HepG2 (cell line): ENCODE measurements at regions not wholly inside any gene's neighbourhood (a gene's known extent, or its start where the extent isn't known, plus 50 kb on each side); places are given as distances from the start of the nearest gene placed in this dataset.

Source experiments
- ATAC-seq: fragments of 200-7000 bp; cut with Tn5 transposase; 3 replicates; pipeline ENCODE4 v1.9.1; 2020; ENCODE audit warnings: mild to moderate bottlenecking, moderate library complexity
- BruUV-seq: library from RNA; stranded (reverse); fragments of 400-500 nt; replicated peaks from 2 replicates; lab custom pipeline; 2021; lab: Mats Ljungman, UMichigan
- CTCF ChIA-PET: fragments of 300-600 bp; formaldehyde crosslinking; extraction: SDS; loops from one replicate; lab custom pipeline; 2021; ENCODE audit warnings: low total read pairs, inconsistent platforms, low intra/inter-chr PET ratio; lab: Yijun Ruan, JAX
- POLR2A ChIA-PET: fragments of 350-600 bp; sonication (Branson Sonifier 250); formaldehyde crosslinking; loops from one replicate; lab custom pipeline; 2020; ENCODE audit warnings: antibody characterized with exemption, inconsistent platforms; lab: Yijun Ruan, JAX
- DNase-seq: peaks from one replicate; pipeline ENCODE4 v3.0.0-alpha.2; 2015; ENCODE audit warnings: low spot score
- FAIRE-seq: peaks from 3 replicates; lab custom pipeline; 2011; peaks lifted over from hg19 to GRCh38; lab: Jason Lieb, UNC
- H2AFZ ChIP-seq: one replicate; pipeline ENCODE4 v1.6.1; 2011; ENCODE audit warnings: low read length, inconsistent platforms
- H3K27ac ChIP-seq: fragments of 300-600 bp; 3 replicates; pipeline ENCODE4 v1.8.0; 2011; ENCODE audit warnings: mixed run types, mild to moderate bottlenecking, mixed read lengths, low read length, inconsistent platforms; ENCODE audit not compliant: insufficient read depth; ENCODE audit errors: extremely low read length
- H3K27me3 ChIP-seq, 2 experiments: fragments of 200-600 bp in 1 of 2; 2 replicates in 1 of 2; 3 replicates in 1 of 2; pipeline versions ENCODE4 v1.6.0 to v1.8.0; 2011; ENCODE audit warnings: low read length in 2 of 2, mild to moderate bottlenecking in 2 of 2, moderate library complexity in 2 of 2, inconsistent platforms in 1 of 2; ENCODE audit not compliant: insufficient read depth in 2 of 2, control insufficient read depth in 1 of 2
- H3K36me3 ChIP-seq, 2 experiments: fragments of 200-600 bp in 1 of 2; replicated peaks in 1 of 2; 2 replicates in 1 of 2; 3 replicates in 1 of 2; pipeline versions ENCODE4 v1.5.1 to v1.8.0; 2011; ENCODE audit warnings: low read length in 2 of 2, inconsistent platforms in 1 of 2; ENCODE audit not compliant: insufficient read depth in 2 of 2, control insufficient read depth in 1 of 2
- H3K4me1 ChIP-seq: 2 replicates; pipeline ENCODE4 v1.5.1; 2012; ENCODE audit warnings: low read length, inconsistent platforms; ENCODE audit not compliant: insufficient read depth
- H3K4me2 ChIP-seq: 2 replicates; pipeline ENCODE4 v1.6.0; 2011; ENCODE audit warnings: low read depth, low read length, inconsistent platforms
- H3K4me3 ChIP-seq, 3 experiments: fragments of 200-600 bp in 1 of 3; sonication (generic), shearing (Covaris generic) in 1 of 3; replicated peaks in 1 of 3; 2 replicates each; pipeline ENCODE4 v1.5.1; 2011 to 2016; ENCODE audit warnings: low read length in 3 of 3, inconsistent platforms in 2 of 3, low read depth in 2 of 3, mild to moderate bottlenecking in 2 of 3, control low read depth in 1 of 3, mixed read lengths in 1 of 3; ENCODE audit not compliant: insufficient read depth in 1 of 3
- H3K79me2 ChIP-seq: one replicate; pipeline ENCODE4 v1.6.1; 2011; ENCODE audit warnings: low read length, inconsistent platforms; ENCODE audit not compliant: insufficient read depth
- H3K9ac ChIP-seq: 2 replicates; pipeline ENCODE4 v1.6.0; 2011; ENCODE audit warnings: mild to moderate bottlenecking, low read depth, low read length, inconsistent platforms; ENCODE audit not compliant: insufficient read depth
- H3K9me3 ChIP-seq: 2 replicates; pipeline ENCODE4 v1.5.1; 2012; ENCODE audit warnings: mild to moderate bottlenecking, low read length
- H4K20me1 ChIP-seq: 2 replicates; pipeline ENCODE4 v1.6.0; 2011; ENCODE audit warnings: inconsistent platforms, mild to moderate bottlenecking, low read length, moderate library complexity; ENCODE audit not compliant: insufficient read depth
- ARNT ChIP-seq: fragments of 450-650 bp; IDR thresholded peaks from 2 replicates; pipeline ENCODE4 v1.6.1; 2017
- BRCA1 ChIP-seq: sonication (generic); formaldehyde crosslinking; IDR thresholded peaks from 2 replicates; pipeline ENCODE4 v1.4.0; 2020; ENCODE audit warnings: missing genetic modification reagents
- HMG20A ChIP-seq: IDR thresholded peaks from 2 replicates; pipeline ENCODE4 v1.6.1; 2016; ENCODE audit warnings: borderline replicate concordance
- KDM3A ChIP-seq: IDR thresholded peaks from 2 replicates; pipeline ENCODE4 v1.6.1; 2018; ENCODE audit warnings: low read depth, missing compliant biosample characterization
- RARG ChIP-seq: sonication (generic); formaldehyde crosslinking; IDR thresholded peaks from 2 replicates; pipeline ENCODE4 v1.4.0; 2020; ENCODE audit warnings: low read depth, mild to moderate bottlenecking, missing genetic modification reagents
- RFX3 ChIP-seq: IDR thresholded peaks from 2 replicates; pipeline ENCODE4 v1.6.1; 2016; ENCODE audit warnings: missing biosample characterization, missing genetic modification reagents
- ZFP36L2 ChIP-seq: sonication (generic); formaldehyde crosslinking; IDR thresholded peaks from 2 replicates; pipeline ENCODE4 v1.4.0; 2020; ENCODE audit warnings: missing genetic modification reagents
- ZNF484 ChIP-seq: sonication (generic); formaldehyde crosslinking; IDR thresholded peaks from 2 replicates; pipeline ENCODE4 v1.5.1; 2020; ENCODE audit warnings: mild to moderate bottlenecking, low read depth, missing genetic modification reagents, borderline replicate concordance
- WGBS: methylation state at CpG from one replicate; pipeline ENCODE4 v1.1.6; 2017; ENCODE audit warnings: low lambda C conversion rate; 5-methylcytosine and 5-hydroxymethylcytosine counted together
- in situ Hi-C: cut with HindIII; loops from 2 replicates; pipeline ENCODE4 v1.10.0; 2017; ENCODE audit warnings: low pct_unique_long_range_greater_than_20kb; ENCODE audit not compliant: extremely low pct_ligation_motif_present
- intact Hi-C: fragments of 100-400 bp; cut with micrococcal nuclease; formaldehyde crosslinking; loops from one replicate; pipeline ENCODE4 v1.10.0; 2022; ENCODE audit not compliant: unreplicated experiment
- TF ChIP-seq, protein P1 (sequence below): sonication (generic); formaldehyde crosslinking; IDR thresholded peaks from 2 replicates; pipeline ENCODE4 v1.4.0; 2020; ENCODE audit warnings: missing genetic modification reagents, borderline replicate concordance
- TF ChIP-seq, protein P2 (sequence below): sonication (generic); formaldehyde crosslinking; IDR thresholded peaks from 2 replicates; pipeline ENCODE4 v1.4.0; 2020; ENCODE audit warnings: mild to moderate bottlenecking, missing genetic modification reagents

DNA sequence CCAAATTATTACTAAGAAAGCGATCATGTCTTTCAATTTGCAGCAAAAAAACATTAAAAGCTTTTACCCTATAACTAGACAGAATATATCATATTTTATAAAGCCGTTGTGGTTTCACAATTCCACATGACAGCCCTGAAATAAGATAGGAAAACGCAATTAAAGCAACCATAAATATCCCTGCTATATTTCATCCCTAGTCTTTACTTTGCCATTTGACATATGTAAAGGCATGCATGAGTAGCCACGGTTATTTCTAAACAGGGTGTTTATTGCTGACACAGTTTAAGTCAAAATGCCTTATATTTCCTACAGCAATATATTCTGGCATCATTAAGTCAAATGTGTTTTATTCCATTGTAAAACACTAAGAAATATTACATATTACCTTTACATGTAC lies 239.9 kb downstream of the DSEL start:
- ChIA-PET POLR2A (no interaction called here), CTCF (no interaction called here)
- TF ChIP-seq HMG20A: no peak
- TF ChIP-seq ARNT: no peak
- TF ChIP-seq ZNF484 (CRISPR knock-in tag): no peak
- TF ChIP-seq, protein P1, sequence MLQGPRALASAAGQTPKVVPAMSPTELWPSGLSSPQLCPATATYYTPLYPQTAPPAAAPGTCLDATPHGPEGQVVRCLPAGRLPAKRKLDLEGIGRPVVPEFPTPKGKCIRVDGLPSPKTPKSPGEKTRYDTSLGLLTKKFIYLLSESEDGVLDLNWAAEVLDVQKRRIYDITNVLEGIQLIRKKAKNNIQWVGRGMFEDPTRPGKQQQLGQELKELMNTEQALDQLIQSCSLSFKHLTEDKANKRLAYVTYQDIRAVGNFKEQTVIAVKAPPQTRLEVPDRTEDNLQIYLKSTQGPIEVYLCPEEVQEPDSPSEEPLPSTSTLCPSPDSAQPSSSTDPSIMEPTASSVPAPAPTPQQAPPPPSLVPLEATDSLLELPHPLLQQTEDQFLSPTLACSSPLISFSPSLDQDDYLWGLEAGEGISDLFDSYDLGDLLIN (CRISPR knock-in tag): no peak
- no peak for TF ChIP-seq KDM3A (CRISPR knock-in tag)
- TF ChIP-seq ZFP36L2 (CRISPR knock-in tag): no peak
- TF ChIP-seq BRCA1 (CRISPR knock-in tag): no peak
- TF ChIP-seq, protein P2, sequence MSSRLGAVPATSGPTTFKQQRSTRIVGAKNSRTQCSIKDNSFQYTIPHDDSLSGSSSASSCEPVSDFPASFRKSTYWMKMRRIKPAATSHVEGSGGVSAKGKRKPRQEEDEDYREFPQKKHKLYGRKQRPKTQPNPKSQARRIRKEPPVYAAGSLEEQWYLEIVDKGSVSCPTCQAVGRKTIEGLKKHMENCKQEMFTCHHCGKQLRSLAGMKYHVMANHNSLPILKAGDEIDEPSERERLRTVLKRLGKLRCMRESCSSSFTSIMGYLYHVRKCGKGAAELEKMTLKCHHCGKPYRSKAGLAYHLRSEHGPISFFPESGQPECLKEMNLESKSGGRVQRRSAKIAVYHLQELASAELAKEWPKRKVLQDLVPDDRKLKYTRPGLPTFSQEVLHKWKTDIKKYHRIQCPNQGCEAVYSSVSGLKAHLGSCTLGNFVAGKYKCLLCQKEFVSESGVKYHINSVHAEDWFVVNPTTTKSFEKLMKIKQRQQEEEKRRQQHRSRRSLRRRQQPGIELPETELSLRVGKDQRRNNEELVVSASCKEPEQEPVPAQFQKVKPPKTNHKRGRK (CRISPR knock-in tag): no peak
- TF ChIP-seq RARG (CRISPR knock-in tag): no peak
- TF ChIP-seq RFX3 (CRISPR knock-in tag): no peak
- Histone ChIP-seq H3K27ac (no peak overlapping the region), H3K27me3 (no peaks in the 10 kb centered on the region), H3K4me2 (no peak overlapping the region), H3K9me3 (no peaks in the 10 kb centered on the region), H3K79me2 (no peaks in the 10 kb centered on the region), H3K4me1 (no peaks in the 10 kb centered on the region), H3K36me3 (no peaks in the 10 kb centered on the region), H2AFZ (no peak overlapping the region), H3K9ac (no peak overlapping the region), H4K20me1 (no peaks in the 10 kb centered on the region), H3K4me3 (no peak overlapping the region)
- DNase-seq (no peak), FAIRE-seq (no peak), ATAC-seq (no peak)
- BruUV-seq: no TSS peak
- WGBS: under 1% methylated on average over 4 of the region's 4 CpGs
- intact Hi-C loops (no loop called here), in situ Hi-C loops (no loop called here)
